ENCODE measurements at regions not wholly inside any gene's neighbourhood (a gene's known extent, or its start where the extent isn't known, plus 50 kb on each side); places are given as distances from the start of the nearest gene placed in this dataset.

DNA sequence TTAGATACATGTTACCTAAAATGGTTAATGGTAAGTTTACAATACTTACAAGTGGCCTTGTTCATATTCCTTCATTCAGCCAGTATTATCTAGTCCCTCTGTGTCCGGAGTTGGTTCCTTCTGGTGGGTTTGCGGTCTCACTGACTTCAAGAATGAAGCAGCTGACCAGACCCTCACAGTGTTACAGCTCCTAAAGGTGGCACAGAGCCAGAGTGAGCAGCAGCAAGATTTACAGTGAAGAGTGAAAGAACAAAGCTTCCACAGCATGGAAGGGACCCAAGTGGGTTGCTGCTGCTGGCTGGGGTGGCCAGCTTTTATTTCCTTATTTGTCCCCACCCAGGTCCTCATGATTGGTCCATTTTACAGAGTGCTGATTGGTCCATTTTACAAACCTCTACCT lies 916.8 kb downstream of the MCTP2 start:
- Histone ChIP-seq H3K9me3 (ENCODE audit: control insufficient read depth, insufficient read depth, low read depth, low read length) (no peaks in the 10 kb centered on the region), H4K20me1 (ENCODE audit: control insufficient read depth, extremely low read depth, insufficient read depth, low read length) (no peaks in the 10 kb centered on the region)

GRCh38 chr15:95149036-95149435 lies 917.7 kb downstream of the MCTP2 start:
- H3K4me2 ChIP-seq (ENCODE audit: extremely low read depth, insufficient read depth, low read length), result no peak overlapping the region
- DNase-seq (ENCODE audit: low read depth in 2 of 2), result no peak
- H3K9me3 ChIP-seq (ENCODE audit: control insufficient read depth, insufficient read depth, low read depth, low read length), result no peaks in the 10 kb centered on the region
- H4K20me1 ChIP-seq (ENCODE audit: control insufficient read depth, extremely low read depth, insufficient read depth, low read length), result no peaks in the 10 kb centered on the region
- H3K4me3 ChIP-seq (replicated peaks in 1 of 4; ENCODE audit: control extremely low read depth in 1 of 4, insufficient read depth in 1 of 4, low read depth in 3 of 4, low read length in 4 of 4), result no peak overlapping the region
- no peak overlapping the region for H3K9ac ChIP-seq (ENCODE audit: insufficient read depth, low read length)
- H3K36me3 ChIP-seq (ENCODE audit: control insufficient read depth, insufficient read depth, low read length), result no peaks in the 10 kb centered on the region
- TF ChIP-seq EZH2 (IDR thresholded peaks at IDR 0.05; ENCODE audit: low read length, missing control alignments), result no peak
- TF ChIP-seq CTCF (conservative IDR thresholded peaks at IDR 0.05 in 1 of 2, IDR thresholded peaks at IDR 0.05 in 1 of 2; ENCODE audit: low read depth in 1 of 2, low read length in 2 of 2), result no peak
- H2AFZ ChIP-seq (ENCODE audit: low read length), result no peak overlapping the region
- no peaks in the 10 kb centered on the region for H3K27me3 ChIP-seq (ENCODE audit: control insufficient read depth, insufficient read depth, low read length)
- no peak overlapping the region for H3K27ac ChIP-seq (ENCODE audit: insufficient read depth, low read length)
- no peaks in the 10 kb centered on the region for H3K79me2 ChIP-seq (ENCODE audit: control insufficient read depth, insufficient read depth, low read length)
- H3K4me1 ChIP-seq (ENCODE audit: control insufficient read depth, extremely low read depth, insufficient read depth, low read length), result no peaks in the 10 kb centered on the region

More for the DNA sequence above, 916.8 kb downstream of the MCTP2 start:
- no peak overlapping the region for H2AFZ ChIP-seq (ENCODE audit: low read length)
- DNase-seq (ENCODE audit: low read depth in 2 of 2), result no peak
- H3K4me3 ChIP-seq (replicated peaks in 1 of 4; ENCODE audit: control extremely low read depth in 1 of 4, insufficient read depth in 1 of 4, low read depth in 3 of 4, low read length in 4 of 4), result no peak overlapping the region
- H3K36me3 ChIP-seq (ENCODE audit: control insufficient read depth, insufficient read depth, low read length), result no peaks in the 10 kb centered on the region
- no peaks in the 10 kb centered on the region for H3K27me3 ChIP-seq (ENCODE audit: control insufficient read depth, insufficient read depth, low read length)
- no peaks in the 10 kb centered on the region for H3K4me1 ChIP-seq (ENCODE audit: control insufficient read depth, extremely low read depth, insufficient read depth, low read length)
- H3K4me2 ChIP-seq (ENCODE audit: extremely low read depth, insufficient read depth, low read length), result no peak overlapping the region
- H3K79me2 ChIP-seq (ENCODE audit: control insufficient read depth, insufficient read depth, low read length), result no peaks in the 10 kb centered on the region
- no peak overlapping the region for H3K9ac ChIP-seq (ENCODE audit: insufficient read depth, low read length)
- TF ChIP-seq EZH2 (IDR thresholded peaks at IDR 0.05; ENCODE audit: low read length, missing control alignments), result no peak
- no peak overlapping the region for H3K27ac ChIP-seq (ENCODE audit: insufficient read depth, low read length)

DNA sequence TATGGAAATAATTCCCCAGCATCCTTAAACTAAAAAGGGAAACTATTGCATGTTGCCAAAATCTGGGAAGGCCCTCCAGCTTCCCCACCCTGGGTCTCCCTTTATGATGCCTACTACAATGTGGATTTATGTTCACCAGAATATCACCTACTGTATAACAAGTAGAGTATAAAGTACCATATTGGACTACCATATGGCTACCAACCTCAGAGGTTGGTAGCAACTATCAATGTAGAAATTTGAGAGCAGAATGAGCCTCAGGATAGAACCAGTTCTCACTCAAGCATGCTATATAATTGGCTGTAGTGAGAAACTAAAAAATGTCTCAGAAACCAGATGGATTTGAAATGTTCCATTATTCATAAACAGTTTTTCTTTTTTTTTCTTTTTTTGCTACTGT lies 918.4 kb downstream of the MCTP2 start:
- Histone ChIP-seq H3K27ac (ENCODE audit: insufficient read depth, low read length) (no peak overlapping the region), H3K27me3 (ENCODE audit: control insufficient read depth, insufficient read depth, low read length) (no peaks in the 10 kb centered on the region), H3K4me3 (replicated peaks in 1 of 4; ENCODE audit: control extremely low read depth in 1 of 4, insufficient read depth in 1 of 4, low read depth in 3 of 4, low read length in 4 of 4) (no peak overlapping the region), H3K4me1 (ENCODE audit: control insufficient read depth, extremely low read depth, insufficient read depth, low read length) (no peaks in the 10 kb centered on the region), H3K79me2 (ENCODE audit: control insufficient read depth, insufficient read depth, low read length) (no peaks in the 10 kb centered on the region), H3K9me3 (ENCODE audit: control insufficient read depth, insufficient read depth, low read depth, low read length) (no peaks in the 10 kb centered on the region), H2AFZ (ENCODE audit: low read length) (no peak overlapping the region), H3K4me2 (ENCODE audit: extremely low read depth, insufficient read depth, low read length) (no peak overlapping the region), H3K9ac (ENCODE audit: insufficient read depth, low read length) (no peak overlapping the region), H3K36me3 (ENCODE audit: control insufficient read depth, insufficient read depth, low read length) (no peaks in the 10 kb centered on the region), H4K20me1 (ENCODE audit: control insufficient read depth, extremely low read depth, insufficient read depth, low read length) (no peaks in the 10 kb centered on the region)
- DNase-seq (ENCODE audit: low read depth in 2 of 2), result no peak
- TF ChIP-seq CTCF (conservative IDR thresholded peaks at IDR 0.05 in 1 of 2, IDR thresholded peaks at IDR 0.05 in 1 of 2; ENCODE audit: low read depth in 1 of 2, low read length in 2 of 2), result no peak
- TF ChIP-seq EZH2 (IDR thresholded peaks at IDR 0.05; ENCODE audit: low read length, missing control alignments), result no peak

Data from fibroblast of lung (primary cell).